GM23338 (cell line): ENCODE measurements at regions not wholly inside any gene's neighbourhood (a gene's known extent, or its start where the extent isn't known, plus 50 kb on each side); places are given as distances from the start of the nearest gene placed in this dataset.

Experiments used
- CREB1 ChIP-seq: fragments of 250-450 bp; sonication (Bioruptor Pico); IDR thresholded peaks from 2 replicates; pipeline ENCODE4 v1.5.0; 2020; ENCODE audit warnings: low read depth, mild to moderate bottlenecking, moderate library complexity
- CTCF ChIP-seq, 2 experiments: fragments of 200-600 bp in 1 of 2; sonication (generic) in 1 of 2; conservative IDR thresholded peaks; 2 replicates each; pipeline versions ENCODE4 v1.5.1 to v1.6.1; 2016 to 2017; ENCODE audit warnings: antibody characterized with exemption in 2 of 2, low read depth in 2 of 2, mild to moderate bottlenecking in 2 of 2, moderate library complexity in 1 of 2
- ETS1 ChIP-seq: IDR thresholded peaks from 2 replicates; pipeline ENCODE4 v1.6.1; 2016; ENCODE audit warnings: antibody characterized with exemption
- EZH2 ChIP-seq: fragments of 200-600 bp; sonication (generic); IDR thresholded peaks from one replicate; pipeline ENCODE4 v1.8.0; 2017; ENCODE audit warnings: antibody characterized with exemption, mild to moderate bottlenecking, low read depth; ENCODE audit not compliant: unreplicated experiment
- EZH2phosphoT487 ChIP-seq: fragments of 200-600 bp; sonication (generic); IDR thresholded peaks from one replicate; pipeline ENCODE4 v1.8.1; 2018; ENCODE audit warnings: antibody characterized with exemption; ENCODE audit not compliant: unreplicated experiment
- JUNB ChIP-seq: IDR thresholded peaks from one replicate; pipeline ENCODE4 v1.6.1; 2016; ENCODE audit warnings: antibody characterized with exemption; ENCODE audit not compliant: unreplicated experiment
- POLR2AphosphoS5 ChIP-seq: IDR thresholded peaks from 2 replicates; pipeline ENCODE4 v1.6.1; 2016; ENCODE audit warnings: antibody characterized with exemption, low read depth
- REST ChIP-seq: IDR thresholded peaks from one replicate; pipeline ENCODE4 v1.6.1; 2018; ENCODE audit warnings: antibody characterized with exemption; ENCODE audit not compliant: unreplicated experiment

GRCh38 chr5:8580298-8580697, 711.4 kb downstream of the MTRR start:
- TF ChIP-seq CTCF (conservative IDR thresholded peaks at IDR 0.05; ENCODE audit: low read depth in 2 of 2): no peak
- no peak for TF ChIP-seq EZH2
- no peak for TF ChIP-seq EZH2phosphoT487
- no peak for TF ChIP-seq CREB1 (CRISPR knock-in tag)
- TF ChIP-seq REST: no peak
- TF ChIP-seq JUNB: no peak
- no peak for TF ChIP-seq POLR2AphosphoS5
- TF ChIP-seq ETS1: no peak
